Cardiac fibroblast (primary cell): ENCODE measurements at regions not wholly inside any gene's neighbourhood (a gene's known extent, or its start where the extent isn't known, plus 50 kb on each side); places are given as distances from the start of the nearest gene placed in this dataset.

Source experiments
- DNase-seq, 2 donors: peaks; one replicate each; pipeline versions ENCODE4 v3.0.0 to v3.0.0-alpha.2; 2010; ENCODE audit warnings: low read depth in 2 of 2
- H3K4me3 ChIP-seq, 2 donors: replicated peaks in 1 of 2; 1 replicate in 1 of 2; 2 replicates in 1 of 2; pipeline ENCODE4 v1.5.1; 2011; ENCODE audit warnings: low read depth in 2 of 2, low read length in 2 of 2, mild to moderate bottlenecking in 2 of 2, moderate library complexity in 1 of 2
- CTCF ChIP-seq: IDR thresholded peaks from one replicate; pipeline ENCODE4 v1.5.1; 2011; ENCODE audit warnings: low read depth, mild to moderate bottlenecking, low read length, inconsistent platforms

GRCh38 chr5:96124589-96124988, 162.9 kb upstream of the ELL2 start:
- no peak overlapping the region for H3K4me3 ChIP-seq
- peak in 1 of 2 donors; percentile 48 for DNase-seq
- TF ChIP-seq CTCF: no peak

GRCh38 chr5:96123418-96123817, 161.8 kb upstream of the ELL2 start:
- no peak for TF ChIP-seq CTCF
- no peak overlapping the region for H3K4me3 ChIP-seq

GRCh38 chr5:96121364-96121763, 159.7 kb upstream of the ELL2 start:
- no peak overlapping the region for H3K4me3 ChIP-seq
- no peak for DNase-seq

More at GRCh38 chr5:96123418-96123817, 161.8 kb upstream of the ELL2 start:
- no peak for DNase-seq

GRCh38 chr5:96120120-96120519, 158.5 kb upstream of the ELL2 start:
- DNase-seq: peak in 1 of 2 donors; percentile 29
- no peak for TF ChIP-seq CTCF
- no peak overlapping the region for H3K4me3 ChIP-seq

More at GRCh38 chr5:96121364-96121763, 159.7 kb upstream of the ELL2 start:
- no peak for TF ChIP-seq CTCF

- no peak for TF ChIP-seq CTCF
- DNase-seq: peak in 1 of 2 donors; percentile 75
- no peak overlapping the region for H3K4me3 ChIP-seq
Observed at GRCh38 chr5:96117771-96118651, 156.4 kb upstream of the ELL2 start.

GRCh38 chr5:96115147-96115807, 153.6 kb upstream of the ELL2 start:
- H3K4me3 ChIP-seq: no peak overlapping the region
- DNase-seq: no peak
- no peak for TF ChIP-seq CTCF
